ENCODE measurements at regions not wholly inside any gene's neighbourhood (a gene's known extent, or its start where the extent isn't known, plus 50 kb on each side); places are given as distances from the start of the nearest gene placed in this dataset.

GRCh38 chr5:77893225-77893860 lies 117.2 kb upstream of the TBCA start:
- WGBS (ENCODE audit: insufficient coverage, insufficient replicate concordance, low lambda C conversion rate, missing lambda C conversion rate) = 34% methylated on average over 3 of the region's 3 CpGs
- H3K27me3 ChIP-seq (replicated peaks in 1 of 2; ENCODE audit: control insufficient read depth in 2 of 2, insufficient read depth in 2 of 2, low read length in 1 of 2) = no peaks in the 10 kb centered on the region
- no peak overlapping the region for H3K27ac ChIP-seq (ENCODE audit: control insufficient read depth, insufficient read depth)
- no peak overlapping the region for H3K4me3 ChIP-seq
- ChIA-PET CTCF (no interaction called here), POLR2A (interaction anchor here (0.5 kb wide), 1 partner anchor 83 kb away, joined by 4 read pairs; no protein-coding TSS in a partner anchor), SMC1A (ENCODE audit: uncharacterized antibody, unreplicated experiment) (no interaction called here), RAD21 (ENCODE audit: unreplicated experiment) (interaction anchor here (1.4 kb wide), 1 partner anchor 45 kb away, joined by 3 read pairs; no protein-coding TSS in a partner anchor)
- in situ Hi-C loops (cut with MboI) = no loop called here
- H3K9ac ChIP-seq (ENCODE audit: control insufficient read depth, insufficient read depth, low read length) = no peak overlapping the region
- no peak for FAIRE-seq
- H3K36me3 ChIP-seq (ENCODE audit: control insufficient read depth in 2 of 2, insufficient read depth in 2 of 2, low read length in 1 of 2) = no peaks in the 10 kb centered on the region
- no peaks in the 10 kb centered on the region for H4K20me1 ChIP-seq (ENCODE audit: control insufficient read depth, insufficient read depth)
- no peak overlapping the region; the same call in 1 of the 2 replicates for H2AFZ ChIP-seq (ENCODE audit: control insufficient read depth, low read depth, low read length)
- intact Hi-C loops (cut with micrococcal nuclease; ENCODE audit: unreplicated experiment) = no loop called here
- H3K4me1 ChIP-seq (ENCODE audit: control insufficient read depth, insufficient read depth, low read length) = no peaks in the 10 kb centered on the region
- no peaks in the 10 kb centered on the region for H3K79me2 ChIP-seq (ENCODE audit: control insufficient read depth, insufficient read depth, low read length)
- BruUV-seq (replicated peaks) = no TSS peak
- ATAC-seq = peak; percentile 59
- H3K4me2 ChIP-seq (ENCODE audit: control insufficient read depth, insufficient read depth) = no peak overlapping the region
- no peak for DNase-seq (ENCODE audit: low read depth, low spot score)
- TF ChIP-seq BACH1 (IDR thresholded peaks at IDR 0.05; ENCODE audit: borderline replicate concordance) = peak; percentile 44; the same call in 1 of the 2 replicates
- TF ChIP-seq, protein P1, sequence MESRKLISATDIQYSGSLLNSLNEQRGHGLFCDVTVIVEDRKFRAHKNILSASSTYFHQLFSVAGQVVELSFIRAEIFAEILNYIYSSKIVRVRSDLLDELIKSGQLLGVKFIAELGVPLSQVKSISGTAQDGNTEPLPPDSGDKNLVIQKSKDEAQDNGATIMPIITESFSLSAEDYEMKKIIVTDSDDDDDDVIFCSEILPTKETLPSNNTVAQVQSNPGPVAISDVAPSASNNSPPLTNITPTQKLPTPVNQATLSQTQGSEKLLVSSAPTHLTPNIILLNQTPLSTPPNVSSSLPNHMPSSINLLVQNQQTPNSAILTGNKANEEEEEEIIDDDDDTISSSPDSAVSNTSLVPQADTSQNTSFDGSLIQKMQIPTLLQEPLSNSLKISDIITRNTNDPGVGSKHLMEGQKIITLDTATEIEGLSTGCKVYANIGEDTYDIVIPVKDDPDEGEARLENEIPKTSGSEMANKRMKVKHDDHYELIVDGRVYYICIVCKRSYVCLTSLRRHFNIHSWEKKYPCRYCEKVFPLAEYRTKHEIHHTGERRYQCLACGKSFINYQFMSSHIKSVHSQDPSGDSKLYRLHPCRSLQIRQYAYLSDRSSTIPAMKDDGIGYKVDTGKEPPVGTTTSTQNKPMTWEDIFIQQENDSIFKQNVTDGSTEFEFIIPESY (IDR thresholded peaks at IDR 0.05) = no peak
- H3K9me3 ChIP-seq (replicated peaks; ENCODE audit: control insufficient read depth, insufficient read depth, low read length) = no peaks in the 10 kb centered on the region
